ENCODE measurements at regions not wholly inside any gene's neighbourhood (a gene's known extent, or its start where the extent isn't known, plus 50 kb on each side); places are given as distances from the start of the nearest gene placed in this dataset.

DNA sequence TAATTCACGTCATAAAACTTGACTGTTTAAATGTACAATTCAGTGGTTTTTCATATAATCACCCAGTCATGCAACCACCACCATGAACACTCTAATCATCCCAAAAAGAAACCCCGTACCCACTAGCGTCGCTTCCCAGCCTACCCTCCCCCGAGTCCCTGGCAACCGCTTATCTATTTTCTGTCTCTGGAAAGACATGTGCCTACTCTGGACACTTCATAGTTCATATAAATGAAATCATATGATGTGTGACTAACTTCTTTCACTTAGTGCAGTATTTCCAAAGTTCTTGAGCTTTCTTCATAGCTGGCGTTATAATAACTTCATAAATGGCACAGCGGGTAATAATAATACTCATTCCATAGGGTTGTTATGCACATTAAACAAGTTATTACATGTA, 215.2 kb downstream of the MYLK4 start:
- DNase-seq (ENCODE audit: low spot score): no peak

DNA sequence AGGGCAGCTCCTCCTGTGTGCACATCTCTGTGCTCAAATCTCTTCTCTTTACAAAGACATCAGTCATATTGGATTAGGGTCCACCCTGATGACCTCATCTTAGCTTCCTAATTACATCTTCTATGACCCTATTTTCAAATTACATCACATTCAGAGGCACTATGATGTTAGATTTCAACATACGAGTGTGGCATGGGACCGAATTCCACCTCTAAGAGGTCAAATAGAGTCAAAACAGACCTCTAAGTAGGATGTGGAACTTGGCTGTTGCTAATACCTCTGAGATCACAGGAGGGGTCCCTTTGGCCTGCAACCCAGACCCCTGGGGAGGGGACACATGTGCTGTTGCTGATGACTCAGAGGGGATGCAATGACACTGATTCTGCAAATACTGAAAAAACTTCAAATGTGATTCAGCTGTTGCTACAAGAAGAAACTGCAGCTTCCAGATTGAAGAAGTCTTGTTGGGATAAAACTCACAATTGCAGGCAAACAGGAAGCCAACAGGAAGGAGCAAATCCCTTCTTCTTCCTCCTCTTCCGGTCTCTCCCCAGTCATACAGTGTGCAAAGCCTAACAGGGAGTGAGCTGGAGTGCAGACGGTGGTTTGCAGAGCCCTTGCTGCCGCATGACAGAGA, 216.2 kb downstream of the MYLK4 start:
- no peak for DNase-seq (ENCODE audit: low spot score)

DNA sequence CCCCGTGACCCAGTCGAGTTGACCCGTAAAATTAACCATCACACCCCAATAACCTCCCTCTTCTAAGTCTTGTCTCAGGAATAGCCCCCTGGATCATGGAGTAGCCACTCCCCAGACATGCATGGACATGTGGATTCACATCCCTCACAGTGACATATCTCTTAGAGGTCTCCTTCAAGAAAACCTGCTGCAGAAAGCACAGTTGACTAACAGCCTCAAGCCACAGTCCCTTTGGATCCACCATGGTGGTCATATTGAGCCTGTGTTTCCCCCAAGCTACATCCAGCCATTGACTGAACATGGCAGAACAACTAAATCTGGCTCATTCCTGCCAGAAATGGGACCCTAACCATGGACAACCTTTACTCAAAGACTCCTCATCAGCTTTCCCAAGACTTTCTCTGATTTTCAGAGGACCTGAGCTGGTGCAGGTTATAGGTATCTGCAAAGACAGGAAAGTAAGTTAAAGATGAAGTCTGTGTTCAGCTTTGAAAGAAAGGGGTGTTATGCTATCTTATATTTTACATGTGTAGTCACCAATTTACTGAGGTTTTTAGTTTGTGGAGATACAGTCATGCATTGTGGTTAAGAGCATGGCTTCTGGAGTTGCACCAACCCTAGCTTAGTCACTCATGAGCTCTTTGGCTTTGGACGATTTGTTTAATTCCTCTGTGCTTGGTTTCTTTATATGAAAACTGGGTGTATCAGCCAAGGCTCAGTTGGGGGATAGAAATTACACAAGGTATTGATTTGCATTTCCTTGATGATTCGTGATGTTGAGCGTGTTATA, 219.1 kb downstream of the MYLK4 start:
- DNase-seq (ENCODE audit: low spot score): no peak

DNA sequence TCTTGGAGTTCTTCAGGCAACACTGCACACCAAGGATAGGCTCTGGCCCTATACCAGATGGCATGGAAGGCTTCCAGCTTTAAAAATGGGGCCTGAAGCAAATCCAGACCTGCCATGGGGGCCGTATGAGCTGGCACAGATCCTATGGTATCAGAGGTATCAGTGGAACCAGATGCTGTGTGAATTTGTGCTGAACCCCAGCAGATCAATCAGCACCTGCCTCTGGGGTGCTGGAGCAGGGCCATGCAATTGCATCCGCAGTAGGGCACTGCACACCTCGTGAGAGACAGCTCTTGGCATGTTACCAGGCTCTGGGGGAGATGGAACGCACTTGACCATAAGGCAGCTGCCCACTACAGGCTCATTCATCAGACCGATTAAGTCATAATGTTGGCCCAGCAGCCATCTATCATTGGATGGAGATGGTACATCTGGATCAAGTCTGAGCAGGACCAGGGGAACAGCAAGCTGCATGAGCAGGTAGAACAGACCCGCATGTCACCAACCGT, 221.5 kb downstream of the MYLK4 start:
- DNase-seq (ENCODE audit: low spot score): no peak

DNA sequence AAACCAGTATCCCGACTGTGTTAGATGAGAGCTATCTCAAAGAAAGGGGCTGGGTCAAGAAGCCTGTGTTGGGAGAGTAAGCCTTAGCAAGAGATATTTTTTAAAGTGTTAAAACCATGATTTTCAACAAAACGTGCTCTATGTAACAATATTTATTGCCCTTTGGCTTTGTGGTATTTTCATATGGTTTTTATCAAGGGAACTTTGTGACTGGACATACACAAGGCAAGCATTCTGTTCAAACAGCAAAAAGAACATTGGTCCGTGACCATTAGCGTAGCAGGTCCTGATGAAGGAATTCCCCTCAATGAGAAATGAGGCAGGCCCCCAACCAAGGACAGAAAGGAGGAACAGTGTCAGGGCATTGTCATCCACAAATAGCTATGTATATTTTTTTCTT, 222.6 kb downstream of the MYLK4 start:
- DNase-seq (ENCODE audit: low spot score): no peak

DNA sequence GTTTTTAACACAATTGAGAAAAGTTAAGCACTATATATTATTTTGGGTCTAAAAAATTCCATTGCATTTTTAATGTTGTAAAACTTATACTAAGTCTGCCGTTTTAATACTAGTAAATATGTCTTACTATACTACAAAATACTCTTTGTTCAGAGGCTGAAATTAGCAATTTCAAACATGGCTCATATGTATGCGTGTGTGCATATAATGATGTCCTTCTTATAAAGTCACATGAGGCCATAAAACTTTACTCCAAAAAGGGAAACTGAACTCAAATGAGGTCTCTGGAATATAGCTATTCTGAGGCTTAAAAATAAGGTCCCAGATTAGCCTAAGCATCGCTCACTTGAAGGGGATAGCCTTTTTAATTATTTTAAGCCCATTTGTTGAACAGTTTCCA, 224.0 kb downstream of the MYLK4 start:
- DNase-seq (ENCODE audit: low spot score): no peak

DNA sequence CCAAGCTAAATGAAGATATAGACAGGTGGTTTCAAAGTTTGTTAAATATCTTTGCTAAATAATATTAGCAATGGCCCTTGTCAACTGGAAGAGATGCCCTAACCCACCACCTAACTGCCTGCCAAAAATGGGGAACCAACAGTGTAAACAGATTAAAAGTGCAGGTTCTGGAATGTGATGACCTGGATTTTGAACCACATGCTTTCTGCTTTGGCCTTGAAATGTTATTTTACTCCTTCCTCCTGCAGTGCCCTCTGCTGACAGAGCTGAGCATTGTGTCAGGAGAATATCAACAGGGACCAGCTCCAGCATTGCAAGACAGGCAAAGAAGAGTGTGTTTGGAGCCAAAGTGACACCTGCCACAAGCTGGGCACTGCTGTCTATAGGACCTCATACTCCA, 226.6 kb downstream of the MYLK4 start:
- DNase-seq (ENCODE audit: low spot score): no peak

DNA sequence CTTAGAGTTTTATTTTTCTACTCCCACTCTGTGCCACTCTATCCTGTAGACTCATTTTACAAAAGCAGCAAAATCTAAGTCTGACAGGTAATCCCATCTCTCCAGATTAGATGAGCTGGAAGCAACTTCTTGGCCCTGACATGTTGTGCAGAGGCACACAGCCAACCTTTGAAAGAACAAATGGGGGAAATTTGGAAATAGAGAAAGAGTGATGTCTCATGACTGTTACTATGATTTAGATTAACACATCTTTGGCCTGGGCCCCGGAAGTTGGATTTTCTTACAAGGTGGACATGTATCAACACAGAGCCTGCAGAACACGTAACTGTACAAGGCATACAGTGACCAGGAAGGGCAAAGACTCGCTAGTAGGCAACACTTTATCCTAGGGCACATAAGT, 227.7 kb downstream of the MYLK4 start:
- no peak for DNase-seq (ENCODE audit: low spot score)

DNA sequence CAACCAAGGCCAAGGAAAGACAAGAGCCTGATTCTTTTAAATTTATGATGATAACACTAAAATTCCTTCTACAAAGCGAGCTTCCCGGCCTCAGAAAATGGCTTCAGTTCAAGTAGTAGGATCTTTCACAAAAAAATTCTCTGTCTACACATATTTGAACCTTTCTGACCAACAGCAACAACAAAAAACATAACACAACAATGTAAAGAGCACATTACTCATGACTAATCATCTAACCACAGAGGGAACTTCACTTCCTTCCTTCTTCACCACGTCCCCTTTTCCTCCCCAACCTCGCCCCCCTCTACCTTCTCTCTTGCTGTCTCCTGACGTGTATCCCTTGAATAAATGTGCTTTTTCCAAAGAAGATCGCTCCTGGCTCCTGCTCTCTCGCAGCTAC, 228.2 kb downstream of the MYLK4 start:
- no peak for DNase-seq (ENCODE audit: low spot score)

DNA sequence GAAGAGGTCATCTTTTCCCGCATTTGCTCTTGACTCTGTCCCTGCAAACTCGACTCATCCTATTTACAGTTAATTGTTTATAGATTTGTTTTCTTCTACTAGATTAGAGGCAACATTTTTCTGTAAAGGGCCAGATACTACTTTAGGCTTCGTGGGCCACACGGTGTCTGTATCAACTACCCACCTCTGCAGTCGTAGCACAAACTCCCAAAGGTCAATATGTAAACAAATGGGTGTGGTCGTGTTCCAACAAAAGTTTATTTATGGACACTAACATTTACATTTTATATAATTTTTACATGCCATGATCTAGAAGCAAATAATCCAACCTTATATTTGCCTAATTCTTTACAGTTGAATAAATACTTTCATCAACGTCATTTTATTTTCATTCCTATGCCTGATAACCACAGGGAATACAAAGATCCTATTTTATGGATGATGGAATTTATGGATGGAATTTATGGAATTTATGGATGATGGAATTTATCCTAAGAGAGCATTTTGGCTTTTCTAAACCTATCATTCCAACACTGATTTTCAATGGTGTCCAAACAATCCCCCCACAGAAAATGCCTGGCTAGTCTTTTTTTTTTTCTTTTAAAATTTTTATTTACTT, 232.8 kb downstream of the MYLK4 start:
- no peak for DNase-seq (ENCODE audit: low spot score)

DNA sequence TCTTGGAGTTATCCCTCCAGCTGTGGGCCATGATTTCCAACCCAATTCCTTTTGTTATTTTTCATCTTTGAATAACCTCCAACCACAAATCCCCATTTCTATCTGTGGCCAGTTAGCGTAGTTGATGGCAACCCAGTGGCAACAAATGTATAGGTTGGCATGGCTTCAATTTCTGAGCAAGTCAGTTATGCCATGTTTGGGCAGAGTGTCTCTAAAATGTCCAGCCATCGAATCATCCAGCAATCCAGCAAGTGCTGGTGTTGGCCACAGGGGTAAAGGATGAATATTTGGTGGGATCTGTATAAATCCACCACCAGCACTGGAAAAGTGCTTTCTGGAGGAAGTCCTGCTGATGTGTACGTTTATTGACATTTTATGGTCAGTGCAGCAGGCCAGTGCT, 233.3 kb downstream of the MYLK4 start:
- DNase-seq (ENCODE audit: low spot score): no peak

DNA sequence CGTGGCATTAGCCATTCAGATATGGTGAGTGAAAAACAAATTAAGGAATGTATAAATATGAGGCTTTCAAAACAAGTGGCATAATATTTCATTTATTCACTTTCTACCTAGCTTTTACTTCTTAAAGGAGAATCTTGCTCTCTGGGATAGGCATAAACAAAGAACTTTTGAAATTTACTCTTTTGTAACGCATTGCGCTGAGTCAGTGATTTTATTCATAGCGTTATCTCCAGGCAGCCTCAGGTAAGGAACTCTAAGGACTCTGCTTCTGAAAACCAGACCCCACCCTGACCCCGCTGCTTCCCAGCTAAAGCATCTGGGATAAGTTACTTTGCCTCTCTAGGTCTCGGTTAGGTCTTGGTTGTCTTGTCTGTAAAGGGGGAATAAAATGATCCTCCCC, 234.7 kb downstream of the MYLK4 start:
- DNase-seq (ENCODE audit: low spot score): no peak

DNA sequence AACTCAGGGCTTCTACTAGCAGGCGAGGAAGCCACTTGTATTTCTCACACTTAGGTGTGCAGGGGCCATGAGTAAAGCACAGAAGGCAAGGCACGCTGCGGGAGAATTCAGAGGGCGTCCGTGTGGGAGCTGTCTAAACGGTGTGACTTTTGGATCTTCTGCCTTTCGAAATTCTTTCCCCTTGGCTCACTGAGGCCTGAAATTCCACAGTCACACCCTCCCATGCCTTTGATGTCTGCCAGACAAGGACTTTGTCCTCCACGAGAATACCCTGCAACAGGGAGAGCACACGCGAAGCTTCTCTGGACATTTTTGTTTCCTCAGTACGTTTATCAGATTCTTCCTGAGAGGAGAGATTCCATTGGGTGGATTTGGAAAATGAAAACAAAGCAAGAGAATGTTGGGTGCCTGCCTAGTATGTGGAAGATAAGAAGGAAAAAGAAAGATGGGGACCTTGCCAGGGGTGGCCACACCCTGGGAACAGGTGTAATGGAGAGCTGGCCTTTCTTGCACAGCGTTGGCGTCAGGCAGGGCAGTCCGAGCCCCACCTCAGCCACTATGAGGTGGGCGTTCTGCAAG, 235.7 kb downstream of the MYLK4 start:
- DNase-seq (ENCODE audit: low spot score): no peak

DNA sequence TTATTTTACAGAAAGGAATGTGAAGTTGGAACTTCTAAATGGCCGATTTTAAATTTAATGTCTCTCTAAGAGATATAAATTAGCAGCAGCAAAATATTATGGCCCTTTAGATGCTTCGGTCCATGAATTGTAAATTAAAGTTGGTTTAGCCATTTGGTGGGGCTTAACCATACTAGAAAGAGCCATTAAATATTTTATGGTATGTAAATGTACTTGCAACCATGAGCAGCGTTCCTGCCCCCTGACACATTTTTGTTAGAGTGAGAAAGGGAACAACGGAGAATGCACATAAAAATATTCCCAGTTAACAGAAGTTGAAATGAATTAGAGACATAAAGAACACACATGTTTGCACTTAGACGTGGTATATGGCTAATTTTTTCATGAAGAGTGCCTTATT, 237.9 kb downstream of the MYLK4 start:
- DNase-seq (ENCODE audit: low spot score): no peak

DNA sequence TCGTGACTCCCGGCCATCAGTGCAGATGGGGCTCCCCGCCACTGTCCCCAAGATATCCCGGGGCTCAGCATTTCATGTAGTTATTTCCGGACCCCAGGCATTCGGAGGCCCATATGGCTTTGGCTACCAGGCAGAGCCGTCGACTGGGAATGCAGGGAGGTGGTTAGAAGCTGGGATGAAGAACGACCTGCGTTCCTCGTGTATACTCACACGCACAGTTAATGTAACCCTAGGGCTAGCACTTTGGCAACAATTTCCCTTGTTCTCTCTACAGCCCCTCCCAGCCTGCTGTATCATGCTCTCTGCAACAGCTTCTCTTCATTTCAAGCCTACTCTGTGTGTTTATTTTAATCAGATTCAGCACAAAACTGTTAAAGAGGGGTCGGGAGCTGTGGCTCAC, 240.4 kb downstream of the MYLK4 start:
- DNase-seq (ENCODE audit: low spot score): no peak

DNA sequence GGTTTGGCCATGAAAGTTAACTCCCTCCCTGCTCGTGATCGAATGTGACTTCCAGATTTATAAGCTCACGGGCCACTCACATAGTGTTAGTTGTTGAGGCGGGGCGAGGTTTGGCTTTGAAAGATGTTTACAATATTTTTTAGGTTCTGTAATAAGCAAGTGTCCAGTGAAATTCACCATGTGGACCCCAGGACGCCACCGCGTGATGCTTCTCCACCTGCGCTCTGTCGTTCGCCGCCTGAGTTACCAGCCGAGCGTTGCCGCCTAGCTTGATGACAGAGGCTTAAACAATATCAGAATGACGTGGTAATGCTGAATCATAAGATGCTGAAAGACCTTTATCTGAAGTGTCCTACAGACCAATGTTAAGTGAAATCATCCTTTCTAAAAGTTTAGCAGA, 241.0 kb downstream of the MYLK4 start:
- DNase-seq (ENCODE audit: low spot score): no peak

DNA sequence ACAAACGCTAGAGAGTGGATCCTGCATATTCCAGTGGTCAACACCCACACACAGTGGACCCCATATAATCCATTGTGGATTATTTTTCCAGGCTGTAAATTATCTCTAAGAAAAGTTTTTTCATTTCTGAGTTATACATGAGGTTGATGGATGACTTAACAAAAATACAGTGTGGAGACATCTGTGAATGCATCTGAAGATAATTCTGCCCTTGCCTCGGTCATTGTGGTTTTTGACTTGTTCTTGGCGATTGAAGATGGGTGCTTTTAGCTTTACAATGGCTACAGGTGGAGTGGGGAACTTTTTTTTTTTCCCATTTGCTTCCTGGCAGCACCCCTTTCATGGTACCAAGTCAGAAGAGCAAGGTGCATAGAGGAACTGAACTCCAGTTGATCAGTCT, 242.7 kb downstream of the MYLK4 start:
- no peak for DNase-seq (ENCODE audit: low spot score)

DNA sequence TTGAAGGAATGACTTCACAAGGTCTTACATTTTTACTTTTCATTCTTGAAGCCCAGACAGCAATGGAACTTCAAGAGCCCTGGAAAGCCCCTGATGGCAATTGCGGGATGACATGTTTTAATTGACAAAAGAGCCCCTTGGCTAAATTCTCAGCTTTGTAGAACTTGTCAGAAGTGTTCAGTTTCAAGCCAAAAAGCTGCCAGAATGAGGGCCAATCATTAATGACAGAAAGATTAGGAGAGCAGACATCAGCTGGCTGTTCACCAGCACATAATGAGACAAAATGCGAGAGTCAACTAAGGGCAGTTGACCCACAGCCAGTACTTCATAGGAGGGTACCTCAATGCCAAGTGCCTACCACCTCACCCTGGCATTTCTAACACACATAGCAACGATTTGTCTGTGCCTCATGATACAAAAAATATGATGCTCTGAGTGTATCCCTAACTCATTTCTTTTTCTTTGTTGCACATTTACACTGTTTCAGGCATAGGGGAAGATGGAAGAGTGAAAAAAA, 243.1 kb downstream of the MYLK4 start:
- no peak for DNase-seq (ENCODE audit: low spot score)

DNA sequence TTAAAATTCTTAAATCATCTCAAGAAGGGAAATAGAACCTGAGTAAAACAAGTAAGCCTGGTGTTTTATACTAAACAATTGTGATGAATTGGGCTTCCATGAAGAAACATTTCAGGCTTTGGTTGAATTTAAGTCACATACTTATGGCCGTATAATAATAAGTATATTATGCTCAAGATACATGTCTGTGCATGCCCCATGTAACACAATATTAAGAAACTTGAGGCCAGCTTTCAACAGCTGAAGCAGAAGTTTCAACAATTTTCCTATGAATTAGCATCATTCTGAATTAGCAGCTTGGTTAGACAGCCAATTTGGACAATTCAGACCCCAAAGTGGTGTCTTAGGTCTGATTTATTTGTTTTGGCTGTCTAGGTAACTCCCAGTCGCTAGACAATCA, 243.7 kb downstream of the MYLK4 start:
- no peak for DNase-seq (ENCODE audit: low spot score)

DNA sequence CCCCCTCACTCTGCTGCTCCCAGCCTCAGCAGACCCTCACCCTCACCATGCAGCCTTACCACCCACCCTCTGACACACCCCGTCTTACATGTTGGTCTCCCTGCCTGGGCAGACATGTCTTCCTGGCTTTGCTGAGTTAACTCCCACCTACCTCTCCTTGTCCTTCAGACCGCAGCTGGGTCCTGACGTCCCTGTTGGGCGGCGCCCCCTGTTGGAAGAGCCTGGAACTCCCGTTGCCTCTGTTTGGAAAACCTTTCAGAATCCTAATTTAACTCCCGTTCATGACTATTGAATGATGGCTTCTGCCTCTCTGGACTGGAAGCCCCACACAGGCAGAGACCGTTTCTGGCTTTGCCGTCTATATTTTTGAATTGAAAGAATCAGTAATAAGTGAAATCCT, 245.1 kb downstream of the MYLK4 start:
- DNase-seq (ENCODE audit: low spot score): no peak

DNA sequence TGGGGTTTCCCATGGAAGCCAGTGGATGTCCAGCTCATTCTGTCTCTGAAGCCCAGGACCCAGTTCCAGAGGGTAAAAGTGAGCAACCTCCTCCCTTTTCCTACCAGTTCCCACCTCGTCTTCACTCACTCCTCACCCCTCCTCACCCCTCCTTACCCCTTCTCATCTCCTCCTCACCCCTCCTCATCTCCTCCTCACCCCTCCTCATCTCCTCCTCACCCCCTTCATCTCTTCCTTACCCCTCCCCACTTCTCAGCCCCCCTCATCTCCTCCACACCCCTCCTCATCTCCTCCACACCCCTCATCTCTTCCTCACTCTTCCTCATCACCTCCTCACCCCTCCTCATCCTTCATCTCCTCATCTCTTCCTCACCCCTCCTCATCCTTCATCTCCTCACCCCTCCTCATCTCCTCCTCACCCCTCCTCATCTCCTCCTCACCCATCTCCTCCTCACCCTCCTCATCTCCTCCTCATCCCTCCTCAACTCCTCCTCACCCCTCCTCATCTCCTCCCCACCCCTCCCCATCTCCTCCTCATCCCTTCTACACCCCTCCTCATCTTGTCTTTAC, 246.1 kb downstream of the MYLK4 start:
- DNase-seq (ENCODE audit: low spot score): no peak
